ENCODE measurements at regions not wholly inside any gene's neighbourhood (a gene's known extent, or its start where the extent isn't known, plus 50 kb on each side); places are given as distances from the start of the nearest gene placed in this dataset.

GRCh38 chr3:159819676-159820075 is 169.0 kb upstream of the IL12A start:
- no peak overlapping the region for H3K4me3 ChIP-seq (ENCODE audit: low read length in 2 of 2)
- H3K27me3 ChIP-seq (ENCODE audit: control insufficient read depth in 2 of 2, insufficient read depth in 2 of 2, low read length in 2 of 2) = no peaks in the 10 kb centered on the region
- H3K9ac ChIP-seq (ENCODE audit: low read depth in 1 of 2, low read length in 2 of 2) = no peak overlapping the region
- H3K4me1 ChIP-seq (ENCODE audit: control insufficient read depth in 2 of 2, insufficient read depth in 2 of 2, low read length in 2 of 2) = peaks cover 2 to 8% of the 10 kb centered on the region in 2 donors
- H3K36me3 ChIP-seq (ENCODE audit: control insufficient read depth in 2 of 2, insufficient read depth in 2 of 2, low read length in 2 of 2) = no peaks in the 10 kb centered on the region
- H3K9me3 ChIP-seq (ENCODE audit: control insufficient read depth in 2 of 2, low read length in 2 of 2) = no peaks in the 10 kb centered on the region
- no peak overlapping the region for H3K27ac ChIP-seq (ENCODE audit: low read depth in 2 of 2, low read length in 2 of 2)

GRCh38 chr3:159821110-159821509 is 167.5 kb upstream of the IL12A start:
- no peaks in the 10 kb centered on the region for H3K9me3 ChIP-seq (ENCODE audit: control insufficient read depth in 2 of 2, low read length in 2 of 2)
- no peaks in the 10 kb centered on the region for H3K36me3 ChIP-seq (ENCODE audit: control insufficient read depth in 2 of 2, insufficient read depth in 2 of 2, low read length in 2 of 2)
- no peak overlapping the region for H3K9ac ChIP-seq (ENCODE audit: low read depth in 1 of 2, low read length in 2 of 2)
- no peaks in the 10 kb centered on the region for H3K27me3 ChIP-seq (ENCODE audit: control insufficient read depth in 2 of 2, insufficient read depth in 2 of 2, low read length in 2 of 2)
- H3K4me3 ChIP-seq (ENCODE audit: low read length in 2 of 2) = no peak overlapping the region
- H3K27ac ChIP-seq (ENCODE audit: low read depth in 2 of 2, low read length in 2 of 2) = no peak overlapping the region
- peaks cover 0 to 8% of the 10 kb centered on the region in 2 donors for H3K4me1 ChIP-seq (ENCODE audit: control insufficient read depth in 2 of 2, insufficient read depth in 2 of 2, low read length in 2 of 2)

- H3K9me3 ChIP-seq (ENCODE audit: control insufficient read depth in 2 of 2, low read length in 2 of 2) = no peaks in the 10 kb centered on the region
- no peak overlapping the region for H3K27ac ChIP-seq (ENCODE audit: low read depth in 2 of 2, low read length in 2 of 2)
- H3K27me3 ChIP-seq (ENCODE audit: control insufficient read depth in 2 of 2, insufficient read depth in 2 of 2, low read length in 2 of 2) = no peaks in the 10 kb centered on the region
- no peak overlapping the region for H3K9ac ChIP-seq (ENCODE audit: low read depth in 1 of 2, low read length in 2 of 2)
- H3K4me3 ChIP-seq (ENCODE audit: low read length in 2 of 2) = no peak overlapping the region
- no peaks in the 10 kb centered on the region for H3K36me3 ChIP-seq (ENCODE audit: control insufficient read depth in 2 of 2, insufficient read depth in 2 of 2, low read length in 2 of 2)
- peaks cover 0 to 6% of the 10 kb centered on the region in 2 donors for H3K4me1 ChIP-seq (ENCODE audit: control insufficient read depth in 2 of 2, insufficient read depth in 2 of 2, low read length in 2 of 2)
Measured at GRCh38 chr3:159821736-159822135, 166.9 kb upstream of the IL12A start.

- Histone ChIP-seq H3K27ac (ENCODE audit: low read depth in 2 of 2, low read length in 2 of 2) (peak overlapping the region; percentile 59 to 62), H3K9me3 (ENCODE audit: control insufficient read depth in 2 of 2, low read length in 2 of 2) (no peaks in the 10 kb centered on the region), H3K36me3 (ENCODE audit: control insufficient read depth in 2 of 2, insufficient read depth in 2 of 2, low read length in 2 of 2) (no peaks in the 10 kb centered on the region), H3K4me3 (ENCODE audit: low read length in 2 of 2) (no peak overlapping the region), H3K4me1 (ENCODE audit: control insufficient read depth in 2 of 2, insufficient read depth in 2 of 2, low read length in 2 of 2) (peaks cover 3% of the 10 kb centered on the region in 2 donors), H3K27me3 (ENCODE audit: control insufficient read depth in 2 of 2, insufficient read depth in 2 of 2, low read length in 2 of 2) (no peaks in the 10 kb centered on the region), H3K9ac (ENCODE audit: low read depth in 1 of 2, low read length in 2 of 2) (no peak overlapping the region)
Measured at GRCh38 chr3:159823780-159824179, 164.9 kb upstream of the IL12A start.

DNA sequence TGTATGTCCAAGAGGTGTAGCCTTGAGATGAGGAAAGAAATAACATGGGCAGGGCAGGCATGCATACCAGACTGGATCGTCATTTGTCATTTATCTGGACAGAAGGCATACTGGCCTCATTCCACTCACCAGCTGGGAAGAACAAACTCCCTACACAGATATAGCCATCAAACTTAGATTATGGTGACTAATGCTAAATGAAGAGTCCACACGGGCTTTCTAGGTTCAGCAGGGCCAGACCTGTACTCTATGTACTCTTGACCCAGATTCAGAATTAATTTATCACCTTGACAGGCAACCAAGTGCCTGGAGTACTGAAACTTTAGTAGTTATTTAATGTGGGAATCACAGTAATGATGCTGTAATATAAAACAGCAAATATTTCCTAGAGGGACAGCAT is 164.3 kb upstream of the IL12A start:
- no peaks in the 10 kb centered on the region for H3K36me3 ChIP-seq (ENCODE audit: control insufficient read depth in 2 of 2, insufficient read depth in 2 of 2, low read length in 2 of 2)
- no peak overlapping the region for H3K9ac ChIP-seq (ENCODE audit: low read depth in 1 of 2, low read length in 2 of 2)
- no peak overlapping the region for H3K4me3 ChIP-seq (ENCODE audit: low read length in 2 of 2)
- H3K27ac ChIP-seq (ENCODE audit: low read depth in 2 of 2, low read length in 2 of 2) = peak overlapping the region in 1 of 2 donors; percentile 44
- H3K9me3 ChIP-seq (ENCODE audit: control insufficient read depth in 2 of 2, low read length in 2 of 2) = no peaks in the 10 kb centered on the region
- H3K27me3 ChIP-seq (ENCODE audit: control insufficient read depth in 2 of 2, insufficient read depth in 2 of 2, low read length in 2 of 2) = no peaks in the 10 kb centered on the region
- H3K4me1 ChIP-seq (ENCODE audit: control insufficient read depth in 2 of 2, insufficient read depth in 2 of 2, low read length in 2 of 2) = peaks cover 3 to 5% of the 10 kb centered on the region in 2 donors

GRCh38 chr3:159825216-159825854 is 163.3 kb upstream of the IL12A start:
- no peaks in the 10 kb centered on the region for H3K9me3 ChIP-seq (ENCODE audit: control insufficient read depth in 2 of 2, low read length in 2 of 2)
- no peaks in the 10 kb centered on the region for H3K36me3 ChIP-seq (ENCODE audit: control insufficient read depth in 2 of 2, insufficient read depth in 2 of 2, low read length in 2 of 2)
- no peaks in the 10 kb centered on the region for H3K27me3 ChIP-seq (ENCODE audit: control insufficient read depth in 2 of 2, insufficient read depth in 2 of 2, low read length in 2 of 2)
- H3K4me3 ChIP-seq (ENCODE audit: low read length in 2 of 2) = no peak overlapping the region
- H3K9ac ChIP-seq (ENCODE audit: low read depth in 1 of 2, low read length in 2 of 2) = no peak overlapping the region
- no peak overlapping the region for H3K27ac ChIP-seq (ENCODE audit: low read depth in 2 of 2, low read length in 2 of 2)
- peaks cover 3 to 8% of the 10 kb centered on the region in 2 donors for H3K4me1 ChIP-seq (ENCODE audit: control insufficient read depth in 2 of 2, insufficient read depth in 2 of 2, low read length in 2 of 2)

GRCh38 chr3:159828542-159828943 is 160.1 kb upstream of the IL12A start:
- Histone ChIP-seq H3K27me3 (ENCODE audit: control insufficient read depth in 2 of 2, insufficient read depth in 2 of 2, low read length in 2 of 2) (no peaks in the 10 kb centered on the region), H3K4me3 (ENCODE audit: low read length in 2 of 2) (no peak overlapping the region), H3K4me1 (ENCODE audit: control insufficient read depth in 2 of 2, insufficient read depth in 2 of 2, low read length in 2 of 2) (peaks cover 3 to 8% of the 10 kb centered on the region in 2 donors), H3K9me3 (ENCODE audit: control insufficient read depth in 2 of 2, low read length in 2 of 2) (no peaks in the 10 kb centered on the region), H3K9ac (ENCODE audit: low read depth in 1 of 2, low read length in 2 of 2) (no peak overlapping the region), H3K27ac (ENCODE audit: low read depth in 2 of 2, low read length in 2 of 2) (no peak overlapping the region), H3K36me3 (ENCODE audit: control insufficient read depth in 2 of 2, insufficient read depth in 2 of 2, low read length in 2 of 2) (no peaks in the 10 kb centered on the region)

DNA sequence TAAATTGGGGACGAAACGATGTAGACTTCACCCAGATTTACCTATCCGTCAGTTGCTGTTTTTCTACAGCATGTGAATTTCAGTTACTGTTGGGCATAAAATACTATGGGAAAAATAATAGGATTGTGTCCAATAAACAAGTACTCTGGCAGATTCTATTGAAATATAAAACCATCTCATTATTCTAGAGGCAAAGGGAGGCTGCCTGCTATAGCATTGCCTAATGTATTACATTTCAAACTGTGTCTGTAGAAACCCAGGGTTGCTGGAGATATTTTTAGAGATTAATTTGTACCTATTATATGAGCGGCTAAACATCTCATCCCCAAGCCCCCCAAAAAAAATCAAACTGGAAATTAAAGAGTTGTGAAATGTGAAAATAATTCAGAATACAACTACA is 159.6 kb upstream of the IL12A start:
- Histone ChIP-seq H3K9ac (ENCODE audit: low read depth in 1 of 2, low read length in 2 of 2) (no peak overlapping the region), H3K4me3 (ENCODE audit: low read length in 2 of 2) (no peak overlapping the region), H3K27me3 (ENCODE audit: control insufficient read depth in 2 of 2, insufficient read depth in 2 of 2, low read length in 2 of 2) (no peaks in the 10 kb centered on the region), H3K36me3 (ENCODE audit: control insufficient read depth in 2 of 2, insufficient read depth in 2 of 2, low read length in 2 of 2) (no peaks in the 10 kb centered on the region), H3K27ac (ENCODE audit: low read depth in 2 of 2, low read length in 2 of 2) (no peak overlapping the region), H3K9me3 (ENCODE audit: control insufficient read depth in 2 of 2, low read length in 2 of 2) (no peaks in the 10 kb centered on the region), H3K4me1 (ENCODE audit: control insufficient read depth in 2 of 2, insufficient read depth in 2 of 2, low read length in 2 of 2) (peaks cover 3 to 8% of the 10 kb centered on the region in 2 donors)

- H3K27me3 ChIP-seq (ENCODE audit: control insufficient read depth in 2 of 2, insufficient read depth in 2 of 2, low read length in 2 of 2) = no peaks in the 10 kb centered on the region
- H3K36me3 ChIP-seq (ENCODE audit: control insufficient read depth in 2 of 2, insufficient read depth in 2 of 2, low read length in 2 of 2) = no peaks in the 10 kb centered on the region
- H3K27ac ChIP-seq (ENCODE audit: low read depth in 2 of 2, low read length in 2 of 2) = no peak overlapping the region
- H3K9ac ChIP-seq (ENCODE audit: low read depth in 1 of 2, low read length in 2 of 2) = no peak overlapping the region
- no peak overlapping the region for H3K4me3 ChIP-seq (ENCODE audit: low read length in 2 of 2)
- H3K9me3 ChIP-seq (ENCODE audit: control insufficient read depth in 2 of 2, low read length in 2 of 2) = no peaks in the 10 kb centered on the region
- H3K4me1 ChIP-seq (ENCODE audit: control insufficient read depth in 2 of 2, insufficient read depth in 2 of 2, low read length in 2 of 2) = peaks cover under 1 to 8% of the 10 kb centered on the region in 2 donors
Measured at GRCh38 chr3:159829539-159830227, 159.0 kb upstream of the IL12A start.

DNA sequence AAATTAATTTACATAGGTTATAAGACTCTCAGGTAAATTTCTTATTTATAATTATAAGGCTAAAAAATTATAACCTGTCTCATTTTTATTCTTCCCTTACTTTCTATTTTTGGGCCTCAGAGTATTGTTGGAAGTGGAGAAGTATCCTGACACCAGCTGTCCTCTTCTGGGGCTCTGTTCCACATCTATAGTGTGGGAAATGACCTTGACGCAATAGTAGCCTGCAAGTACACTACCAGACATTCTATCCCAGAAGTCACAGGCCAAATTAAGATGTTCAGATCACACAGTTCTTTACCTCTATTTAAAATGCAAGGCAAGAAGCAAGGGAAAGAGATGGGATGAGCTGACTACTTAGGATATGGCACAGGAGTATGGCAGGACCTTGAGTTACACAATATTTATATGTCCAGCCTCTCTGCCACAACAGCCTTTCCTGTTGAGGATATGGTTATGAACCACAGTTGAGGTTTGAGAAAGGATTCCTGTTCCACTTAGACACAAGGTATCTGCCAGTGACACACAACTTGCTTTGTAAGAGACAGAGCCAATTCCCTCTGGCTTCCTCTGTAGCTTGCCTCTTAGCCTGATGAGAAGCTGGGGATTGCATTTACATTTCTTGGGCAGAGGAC is 158.0 kb upstream of the IL12A start:
- Histone ChIP-seq H3K27ac (ENCODE audit: low read depth in 2 of 2, low read length in 2 of 2) (no peak overlapping the region), H3K27me3 (ENCODE audit: control insufficient read depth in 2 of 2, insufficient read depth in 2 of 2, low read length in 2 of 2) (no peaks in the 10 kb centered on the region), H3K36me3 (ENCODE audit: control insufficient read depth in 2 of 2, insufficient read depth in 2 of 2, low read length in 2 of 2) (no peaks in the 10 kb centered on the region), H3K9ac (ENCODE audit: low read depth in 1 of 2, low read length in 2 of 2) (no peak overlapping the region), H3K4me3 (ENCODE audit: low read length in 2 of 2) (no peak overlapping the region), H3K9me3 (ENCODE audit: control insufficient read depth in 2 of 2, low read length in 2 of 2) (no peaks in the 10 kb centered on the region), H3K4me1 (ENCODE audit: control insufficient read depth in 2 of 2, insufficient read depth in 2 of 2, low read length in 2 of 2) (peaks cover 0 to 8% of the 10 kb centered on the region in 2 donors)

Data from mucosa of rectum (tissue), 2 donors.